ENCODE measurements at regions not wholly inside any gene's neighbourhood (a gene's known extent, or its start where the extent isn't known, plus 50 kb on each side); places are given as distances from the start of the nearest gene placed in this dataset.

DNA sequence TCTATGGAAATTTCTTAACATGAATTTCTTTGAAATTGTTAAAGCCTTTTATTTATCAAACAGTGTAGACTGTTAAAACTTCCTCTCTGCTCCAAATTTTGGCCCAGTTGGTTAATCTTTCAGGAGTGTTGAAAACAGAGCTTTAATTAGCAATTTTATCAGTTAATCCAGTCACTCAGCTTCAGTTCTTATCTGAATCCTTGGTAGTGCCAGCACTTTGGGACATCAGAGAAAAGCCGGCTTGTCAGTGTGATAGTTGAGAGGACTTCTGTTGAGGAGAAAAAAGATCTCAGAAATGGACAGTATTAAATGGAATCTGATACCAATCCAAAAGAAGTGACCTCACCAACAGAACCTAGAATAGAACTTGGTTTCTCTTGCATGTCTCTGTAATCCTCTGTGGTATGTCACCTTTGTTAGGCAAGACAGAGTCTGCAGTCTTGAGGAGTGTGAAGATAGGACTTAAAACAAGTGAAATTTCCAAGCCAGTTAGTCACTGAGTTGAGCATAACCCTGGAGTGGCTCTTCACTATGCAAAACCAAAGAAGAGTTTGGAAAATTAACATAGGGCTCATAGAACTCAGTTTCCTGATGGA is 251.8 kb downstream of the NNT start:
- no TSS peak for BruUV-seq (replicated peaks)
- Histone ChIP-seq H3K79me2 (ENCODE audit: control insufficient read depth, insufficient read depth, low read length) (no peaks in the 10 kb centered on the region), H3K9me1 (ENCODE audit: control insufficient read depth, insufficient read depth, low read length) (no peaks in the 10 kb centered on the region), H3K36me3 (ENCODE audit: control insufficient read depth, insufficient read depth, low read length) (no peaks in the 10 kb centered on the region), H3K9ac (ENCODE audit: insufficient read depth in 1 of 2, low read depth in 2 of 2, low read length in 2 of 2) (no peak overlapping the region), H3K27ac (ENCODE audit: extremely low read depth, low read depth, low read length) (no peak overlapping the region), H3K4me3 (no peak overlapping the region), H3K4me1 (replicated peaks in 1 of 2; ENCODE audit: control insufficient read depth in 2 of 2, insufficient read depth in 2 of 2, low read length in 2 of 2) (no peaks in the 10 kb centered on the region), H3K4me2 (ENCODE audit: insufficient read depth, low read length) (no peak overlapping the region), H4K20me1 (replicated peaks; ENCODE audit: control insufficient read depth, insufficient read depth, low read length) (no peaks in the 10 kb centered on the region), H3K9me3 (replicated peaks; ENCODE audit: control insufficient read depth, insufficient read depth, low read depth, low read length) (no peaks in the 10 kb centered on the region), H2AFZ (ENCODE audit: low read depth, low read length) (no peak overlapping the region), H3K27me3 (ENCODE audit: control insufficient read depth in 2 of 2, insufficient read depth in 2 of 2, low read length in 2 of 2) (no peaks in the 10 kb centered on the region)
- FAIRE-seq: no peak
- in situ Hi-C loops (cut with MboI): no loop called here
- no peak for DNase-seq (ENCODE audit: extremely low read depth in 1 of 4, low spot score in 3 of 4)
- ChIA-PET POLR2A (no interaction called here), CTCF (ENCODE audit: low intra/inter-chr PET ratio) (no interaction called here)
- ATAC-seq: no peak
- TF ChIP-seq, protein P1, sequence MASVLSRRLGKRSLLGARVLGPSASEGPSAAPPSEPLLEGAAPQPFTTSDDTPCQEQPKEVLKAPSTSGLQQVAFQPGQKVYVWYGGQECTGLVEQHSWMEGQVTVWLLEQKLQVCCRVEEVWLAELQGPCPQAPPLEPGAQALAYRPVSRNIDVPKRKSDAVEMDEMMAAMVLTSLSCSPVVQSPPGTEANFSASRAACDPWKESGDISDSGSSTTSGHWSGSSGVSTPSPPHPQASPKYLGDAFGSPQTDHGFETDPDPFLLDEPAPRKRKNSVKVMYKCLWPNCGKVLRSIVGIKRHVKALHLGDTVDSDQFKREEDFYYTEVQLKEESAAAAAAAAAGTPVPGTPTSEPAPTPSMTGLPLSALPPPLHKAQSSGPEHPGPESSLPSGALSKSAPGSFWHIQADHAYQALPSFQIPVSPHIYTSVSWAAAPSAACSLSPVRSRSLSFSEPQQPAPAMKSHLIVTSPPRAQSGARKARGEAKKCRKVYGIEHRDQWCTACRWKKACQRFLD (CRISPR knock-in tag; IDR thresholded peaks at IDR 0.05): peak; percentile 22; the same call in 1 of the 2 replicates
- TF ChIP-seq, protein P2, sequence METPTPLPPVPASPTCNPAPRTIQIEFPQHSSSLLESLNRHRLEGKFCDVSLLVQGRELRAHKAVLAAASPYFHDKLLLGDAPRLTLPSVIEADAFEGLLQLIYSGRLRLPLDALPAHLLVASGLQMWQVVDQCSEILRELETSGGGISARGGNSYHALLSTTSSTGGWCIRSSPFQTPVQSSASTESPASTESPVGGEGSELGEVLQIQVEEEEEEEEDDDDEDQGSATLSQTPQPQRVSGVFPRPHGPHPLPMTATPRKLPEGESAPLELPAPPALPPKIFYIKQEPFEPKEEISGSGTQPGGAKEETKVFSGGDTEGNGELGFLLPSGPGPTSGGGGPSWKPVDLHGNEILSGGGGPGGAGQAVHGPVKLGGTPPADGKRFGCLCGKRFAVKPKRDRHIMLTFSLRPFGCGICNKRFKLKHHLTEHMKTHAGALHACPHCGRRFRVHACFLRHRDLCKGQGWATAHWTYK (CRISPR knock-in tag; IDR thresholded peaks at IDR 0.05): 0 out of 2 replicates have a peak, but pooled peaks have one; percentile 38
- TF ChIP-seq, protein P3, sequence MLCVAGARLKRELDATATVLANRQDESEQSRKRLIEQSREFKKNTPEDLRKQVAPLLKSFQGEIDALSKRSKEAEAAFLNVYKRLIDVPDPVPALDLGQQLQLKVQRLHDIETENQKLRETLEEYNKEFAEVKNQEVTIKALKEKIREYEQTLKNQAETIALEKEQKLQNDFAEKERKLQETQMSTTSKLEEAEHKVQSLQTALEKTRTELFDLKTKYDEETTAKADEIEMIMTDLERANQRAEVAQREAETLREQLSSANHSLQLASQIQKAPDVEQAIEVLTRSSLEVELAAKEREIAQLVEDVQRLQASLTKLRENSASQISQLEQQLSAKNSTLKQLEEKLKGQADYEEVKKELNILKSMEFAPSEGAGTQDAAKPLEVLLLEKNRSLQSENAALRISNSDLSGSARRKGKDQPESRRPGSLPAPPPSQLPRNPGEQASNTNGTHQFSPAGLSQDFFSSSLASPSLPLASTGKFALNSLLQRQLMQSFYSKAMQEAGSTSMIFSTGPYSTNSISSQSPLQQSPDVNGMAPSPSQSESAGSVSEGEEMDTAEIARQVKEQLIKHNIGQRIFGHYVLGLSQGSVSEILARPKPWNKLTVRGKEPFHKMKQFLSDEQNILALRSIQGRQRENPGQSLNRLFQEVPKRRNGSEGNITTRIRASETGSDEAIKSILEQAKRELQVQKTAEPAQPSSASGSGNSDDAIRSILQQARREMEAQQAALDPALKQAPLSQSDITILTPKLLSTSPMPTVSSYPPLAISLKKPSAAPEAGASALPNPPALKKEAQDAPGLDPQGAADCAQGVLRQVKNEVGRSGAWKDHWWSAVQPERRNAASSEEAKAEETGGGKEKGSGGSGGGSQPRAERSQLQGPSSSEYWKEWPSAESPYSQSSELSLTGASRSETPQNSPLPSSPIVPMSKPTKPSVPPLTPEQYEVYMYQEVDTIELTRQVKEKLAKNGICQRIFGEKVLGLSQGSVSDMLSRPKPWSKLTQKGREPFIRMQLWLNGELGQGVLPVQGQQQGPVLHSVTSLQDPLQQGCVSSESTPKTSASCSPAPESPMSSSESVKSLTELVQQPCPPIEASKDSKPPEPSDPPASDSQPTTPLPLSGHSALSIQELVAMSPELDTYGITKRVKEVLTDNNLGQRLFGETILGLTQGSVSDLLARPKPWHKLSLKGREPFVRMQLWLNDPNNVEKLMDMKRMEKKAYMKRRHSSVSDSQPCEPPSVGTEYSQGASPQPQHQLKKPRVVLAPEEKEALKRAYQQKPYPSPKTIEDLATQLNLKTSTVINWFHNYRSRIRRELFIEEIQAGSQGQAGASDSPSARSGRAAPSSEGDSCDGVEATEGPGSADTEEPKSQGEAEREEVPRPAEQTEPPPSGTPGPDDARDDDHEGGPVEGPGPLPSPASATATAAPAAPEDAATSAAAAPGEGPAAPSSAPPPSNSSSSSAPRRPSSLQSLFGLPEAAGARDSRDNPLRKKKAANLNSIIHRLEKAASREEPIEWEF (CRISPR knock-in tag; IDR thresholded peaks at IDR 0.05): no peak
- TF ChIP-seq ERF (CRISPR knock-in tag; IDR thresholded peaks at IDR 0.05): 0 out of 2 replicates have a peak, but pooled peaks have one; percentile 40
- TF ChIP-seq ZKSCAN8 (CRISPR knock-in tag; IDR thresholded peaks at IDR 0.05): 0 out of 2 replicates have a peak, but pooled peaks have one; percentile 38
- TF ChIP-seq EGR1 (conservative IDR thresholded peaks at IDR 0.05): no peak
- intact Hi-C loops (cut with micrococcal nuclease): no loop called here
- 0% methylated on average over 1 of the region's 1 CpG for WGBS (ENCODE audit: insufficient coverage, low coverage, missing lambda C conversion rate)
